HG03354 (cell line): ENCODE measurements at regions not wholly inside any gene's neighbourhood (a gene's known extent, or its start where the extent isn't known, plus 50 kb on each side); places are given as distances from the start of the nearest gene placed in this dataset.

Experiments
- ATAC-seq: cut with Tn5 transposase; IDR thresholded peaks from one replicate; pipeline ENCODE4 v1.9.1; 2021; ENCODE audit warnings: mild to moderate bottlenecking; ENCODE audit not compliant: unreplicated experiment, poor library complexity, severe bottlenecking

DNA sequence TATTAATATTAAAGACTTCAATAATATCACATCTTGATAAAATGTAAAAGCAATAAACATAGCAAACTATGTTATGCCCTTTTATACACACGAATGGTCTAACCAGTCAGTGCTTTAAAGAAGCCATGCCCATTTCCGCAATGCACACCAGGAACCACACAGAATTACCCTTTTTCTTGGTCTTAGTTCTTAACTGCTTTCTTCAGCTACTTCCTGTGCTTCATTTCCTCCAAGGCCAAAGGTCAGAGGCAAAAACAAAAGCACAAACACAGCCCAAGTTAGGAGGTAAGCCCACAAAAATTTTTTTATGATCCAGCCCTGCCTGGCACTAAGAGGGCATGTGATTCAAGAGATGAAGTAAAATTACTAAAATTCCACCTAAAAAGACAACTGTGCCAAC, 267.2 kb downstream of the FBXO15 start:
- ATAC-seq, result no peak

DNA sequence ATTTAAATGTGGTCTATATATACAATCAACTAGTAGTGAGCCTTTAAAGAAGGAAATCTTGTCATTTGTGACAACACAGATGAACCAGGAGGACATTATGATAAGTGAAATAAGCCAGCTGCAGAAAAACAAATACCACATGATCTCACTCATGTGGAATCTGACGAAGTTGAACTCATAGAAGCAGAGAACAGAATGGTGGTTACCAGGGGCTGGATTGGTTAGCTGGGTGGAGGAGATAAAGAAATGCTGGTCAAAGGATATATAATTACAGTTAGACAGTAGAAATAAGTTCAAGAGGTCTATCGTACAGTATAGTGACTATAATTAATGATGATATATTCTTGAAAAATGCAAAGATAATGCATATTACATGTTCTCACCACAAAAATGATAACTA, 267.9 kb downstream of the FBXO15 start:
- ATAC-seq, result no peak

DNA sequence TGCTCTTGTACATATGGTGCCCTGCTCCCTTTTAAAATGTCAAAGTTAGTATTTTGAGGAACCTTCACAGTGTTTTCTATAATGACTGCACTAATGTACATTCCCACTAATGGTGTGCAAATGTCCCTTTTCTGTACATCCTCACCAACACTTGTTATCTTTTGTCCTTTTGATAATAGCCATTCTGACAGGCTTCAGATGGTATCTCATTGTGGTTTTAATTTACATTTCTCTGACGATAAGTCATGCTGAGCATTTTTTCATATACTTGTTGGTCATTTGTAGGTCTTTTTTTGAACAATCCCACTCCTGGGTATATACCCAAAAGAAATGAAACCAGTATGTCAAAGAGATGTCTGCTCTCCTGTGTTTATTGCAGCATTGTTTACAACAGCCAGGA, 268.3 kb downstream of the FBXO15 start:
- no peak for ATAC-seq

DNA sequence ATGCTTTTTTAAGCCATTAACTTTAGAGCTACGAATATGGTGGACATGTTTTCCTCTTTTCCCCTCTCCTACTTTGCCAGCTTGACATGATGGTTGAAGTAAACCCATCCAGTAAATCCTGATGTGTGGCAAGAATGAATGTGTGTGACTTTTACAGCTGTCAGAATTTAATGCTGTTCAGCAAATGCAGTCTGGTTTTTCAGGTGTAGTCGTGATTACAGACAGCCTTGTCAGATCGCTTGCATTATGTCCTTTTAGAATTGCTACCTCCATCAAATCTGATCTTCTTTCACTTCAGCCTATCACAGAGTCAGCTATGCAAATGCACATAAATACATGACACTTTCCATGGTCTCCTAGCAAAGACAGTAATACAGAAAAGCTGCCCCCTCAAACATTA, 278.5 kb downstream of the FBXO15 start:
- ATAC-seq, result no peak

DNA sequence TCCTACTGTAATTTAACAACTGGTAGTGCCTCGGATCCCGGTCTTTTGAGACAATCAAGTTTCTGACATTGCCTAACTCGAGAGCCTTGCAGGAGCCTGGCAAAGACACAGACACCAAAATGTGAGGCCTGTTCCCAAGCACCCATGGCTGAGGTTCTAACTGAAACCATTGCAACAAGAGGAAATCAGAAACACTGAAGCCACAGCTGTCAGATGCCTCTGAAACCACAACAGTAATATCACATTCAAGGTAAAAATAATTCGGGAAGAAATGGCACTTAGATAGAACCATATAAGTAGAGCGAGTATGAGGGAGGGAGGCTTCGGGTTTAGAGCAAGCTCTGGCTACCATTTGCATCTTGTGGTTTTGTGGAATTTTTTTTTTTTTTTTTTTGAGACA, 285.9 kb downstream of the FBXO15 start:
- ATAC-seq, result no peak

DNA sequence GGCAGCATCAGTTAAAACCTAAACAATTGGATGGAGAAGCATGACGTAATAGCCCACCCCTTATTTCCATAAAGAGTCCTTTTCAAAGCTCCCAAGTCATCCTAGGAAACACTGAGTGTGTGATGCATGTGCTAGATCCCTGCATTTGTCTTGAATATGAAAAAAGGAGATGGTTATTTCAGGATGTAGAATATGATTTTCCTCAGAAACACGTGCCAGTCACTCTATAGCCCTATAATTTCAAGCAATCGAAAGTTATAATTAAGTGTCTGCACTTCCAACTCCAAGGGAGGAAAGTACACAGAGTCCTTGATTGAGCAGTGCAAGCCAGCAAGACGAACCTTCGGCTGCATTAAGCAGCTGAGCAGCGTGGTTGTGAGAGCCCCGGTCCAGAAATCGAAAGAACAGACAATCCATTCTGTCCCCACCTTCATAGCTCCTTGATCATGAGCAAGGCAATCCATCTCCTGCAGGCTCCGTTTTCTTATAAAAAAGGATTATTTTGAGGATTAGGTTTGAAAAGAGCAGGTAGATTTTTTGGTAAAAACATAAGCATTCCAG, 287.7 kb downstream of the FBXO15 start:
- ATAC-seq, result no peak

DNA sequence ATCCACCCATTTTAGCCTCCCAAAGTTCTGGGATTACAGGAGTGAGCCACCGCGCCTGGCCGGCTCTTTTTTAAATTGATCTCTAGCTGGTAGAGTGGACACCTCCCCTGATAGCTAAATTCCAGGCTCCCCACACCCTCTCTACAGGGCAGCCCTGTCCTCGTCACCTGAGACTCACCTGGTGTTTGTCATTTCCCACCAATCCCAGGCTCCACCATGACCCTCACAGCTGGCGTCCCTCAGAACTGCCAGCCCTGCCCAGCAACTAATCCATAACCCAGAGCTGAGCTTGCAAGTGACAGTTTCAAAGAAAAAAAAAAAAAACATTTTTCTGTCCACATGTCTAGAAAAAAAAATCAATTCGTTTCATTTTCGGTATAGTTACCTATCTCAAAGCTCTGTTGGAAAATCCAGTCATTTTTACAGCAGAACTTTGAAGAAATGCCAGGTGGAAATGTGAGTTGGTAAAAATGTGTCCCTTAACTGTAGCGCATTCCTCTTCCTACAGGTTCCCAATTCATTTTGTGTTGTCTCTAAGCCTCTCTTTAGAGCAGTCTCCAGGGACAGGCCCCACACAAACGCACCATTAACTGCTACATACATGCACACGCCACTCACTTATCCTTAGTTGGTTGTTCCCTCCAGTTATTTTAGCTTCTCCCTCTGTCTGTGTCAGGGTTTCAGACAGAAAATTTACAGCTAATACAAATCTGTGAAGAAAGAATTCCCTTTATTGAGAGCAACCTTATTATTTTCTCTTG, 294.7 kb downstream of the FBXO15 start:
- no peak for ATAC-seq

DNA sequence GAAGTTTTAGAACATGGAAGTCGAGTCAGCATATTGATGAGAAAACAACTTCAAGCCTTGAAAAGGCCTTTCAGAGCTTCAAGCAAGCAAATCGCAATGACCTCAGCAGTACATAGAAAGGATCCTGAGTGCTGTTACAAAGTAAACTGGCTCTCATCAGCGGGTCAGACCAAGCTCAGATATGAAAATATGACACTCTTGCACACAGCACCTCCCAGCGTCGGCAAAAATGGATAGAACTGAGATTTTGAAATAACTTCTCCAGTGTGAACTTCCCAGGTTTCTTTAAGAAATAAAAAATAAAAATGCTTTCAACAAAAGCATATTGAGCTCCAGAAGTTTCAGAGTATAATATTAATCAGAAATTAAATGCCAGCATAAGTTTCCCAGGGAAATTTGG, 296.9 kb downstream of the FBXO15 start:
- no peak for ATAC-seq

DNA sequence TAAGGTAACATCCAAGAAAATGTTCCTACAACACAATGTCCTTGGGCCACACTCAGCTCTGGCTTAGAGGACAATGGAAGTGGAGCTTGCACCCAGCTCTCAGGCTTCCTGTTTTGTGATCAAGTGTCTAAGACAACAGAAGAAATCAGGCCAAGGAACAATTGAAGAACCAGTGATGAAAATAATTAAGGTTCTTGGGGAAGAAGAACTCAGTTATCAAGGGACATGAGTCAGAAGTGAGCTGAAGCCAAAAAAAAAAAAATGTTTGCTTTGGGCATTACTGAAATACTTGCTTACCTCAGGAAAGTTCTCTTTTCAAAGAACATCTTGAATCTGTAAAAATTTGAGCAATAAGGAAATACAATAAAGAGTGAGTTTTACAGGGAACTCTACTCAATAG, 299.0 kb downstream of the FBXO15 start:
- no peak for ATAC-seq

DNA sequence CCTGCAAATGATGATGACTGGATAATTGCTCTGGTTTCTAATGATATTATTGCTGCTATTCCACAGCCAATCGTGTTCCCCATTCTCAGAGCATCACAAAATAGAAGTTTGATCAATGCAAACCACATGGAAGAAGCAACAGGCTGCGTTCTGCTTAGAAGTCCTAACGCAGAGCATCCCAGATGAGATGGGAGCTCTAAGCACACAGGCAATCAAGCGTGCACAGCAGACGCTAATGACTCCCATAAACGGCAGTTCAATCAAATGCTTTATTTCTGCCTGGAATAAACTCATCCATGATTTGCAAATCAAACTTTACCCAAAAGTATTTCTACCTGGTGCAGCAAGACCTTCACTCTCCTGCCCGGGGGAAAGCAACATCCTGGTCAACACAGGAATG, 304.2 kb downstream of the FBXO15 start:
- ATAC-seq, result no peak

DNA sequence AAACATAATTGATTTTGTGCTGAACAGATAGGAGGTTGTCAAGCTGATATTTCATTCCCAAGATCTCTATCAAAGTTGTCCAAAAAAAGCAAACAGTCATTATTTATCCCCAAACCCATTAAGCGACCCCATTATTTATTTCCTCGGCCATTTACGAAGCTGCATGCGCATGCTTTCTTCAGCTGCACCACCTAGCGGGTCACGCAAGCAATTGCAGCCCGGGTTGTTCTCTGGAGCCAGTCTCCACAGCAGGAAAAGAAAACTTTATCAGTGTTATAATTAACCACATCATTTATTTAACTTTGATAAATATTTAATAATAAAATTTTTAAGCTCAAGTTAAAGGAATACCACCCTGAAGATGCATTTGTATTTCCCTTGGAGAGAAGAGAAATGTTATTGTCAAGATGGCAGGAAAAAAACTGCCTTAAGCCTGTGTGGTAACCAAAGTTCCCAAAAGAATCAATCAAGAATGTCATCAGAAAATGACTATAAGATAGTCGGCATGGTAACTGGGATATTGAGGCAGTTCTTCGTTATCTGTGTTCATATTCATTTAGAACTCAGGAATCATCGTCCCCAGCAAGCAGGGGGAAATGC, 304.7 kb downstream of the FBXO15 start:
- ATAC-seq, result peak; percentile 92

DNA sequence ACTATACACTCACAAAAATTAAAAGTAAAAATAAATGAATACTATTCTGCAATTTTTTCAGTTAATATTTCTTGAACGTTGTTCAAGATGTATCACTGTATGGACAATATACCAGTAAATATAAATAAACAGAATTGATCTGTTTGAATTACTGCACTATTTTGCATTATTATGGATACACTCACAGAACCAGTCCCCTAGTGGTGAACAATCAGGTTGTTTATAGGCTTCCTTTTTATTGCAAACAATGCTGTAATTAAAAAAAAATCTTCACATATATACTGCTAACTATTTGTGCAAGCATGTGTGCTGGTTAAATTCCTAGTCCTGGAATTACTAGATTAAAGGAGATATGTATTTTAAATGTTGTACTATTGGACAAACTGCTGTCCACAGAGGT, 306.0 kb downstream of the FBXO15 start:
- no peak for ATAC-seq

DNA sequence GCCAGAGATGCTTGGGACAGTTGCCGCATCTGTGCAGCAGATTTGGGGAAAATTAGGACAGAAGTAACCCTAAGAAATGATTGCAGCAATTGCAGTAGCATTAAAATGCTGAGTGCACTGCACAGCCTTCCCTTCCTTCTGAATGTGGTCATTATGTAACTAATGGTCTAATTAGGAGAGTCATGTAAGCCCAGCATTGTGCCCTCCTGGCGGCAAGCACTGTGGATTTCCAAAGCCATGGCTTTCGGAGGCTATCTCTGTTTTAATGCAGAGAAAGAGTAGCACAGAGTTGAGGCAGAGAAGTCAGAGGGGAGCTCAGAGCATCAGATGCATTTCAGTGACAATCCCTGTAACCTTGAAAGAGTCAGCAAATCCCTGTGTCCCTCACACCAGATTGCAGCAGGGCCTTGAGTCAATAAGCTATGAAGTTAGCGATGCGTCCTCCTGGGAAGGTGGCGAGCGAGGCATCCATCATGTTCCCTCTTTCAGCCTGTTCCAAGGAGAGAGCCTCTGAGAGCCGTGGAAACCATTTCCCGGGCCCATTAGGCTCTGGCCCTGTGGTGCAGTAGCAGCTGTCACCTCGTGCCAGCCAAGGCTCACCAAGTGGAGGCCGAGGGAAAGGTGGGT, 307.2 kb downstream of the FBXO15 start:
- no peak for ATAC-seq

DNA sequence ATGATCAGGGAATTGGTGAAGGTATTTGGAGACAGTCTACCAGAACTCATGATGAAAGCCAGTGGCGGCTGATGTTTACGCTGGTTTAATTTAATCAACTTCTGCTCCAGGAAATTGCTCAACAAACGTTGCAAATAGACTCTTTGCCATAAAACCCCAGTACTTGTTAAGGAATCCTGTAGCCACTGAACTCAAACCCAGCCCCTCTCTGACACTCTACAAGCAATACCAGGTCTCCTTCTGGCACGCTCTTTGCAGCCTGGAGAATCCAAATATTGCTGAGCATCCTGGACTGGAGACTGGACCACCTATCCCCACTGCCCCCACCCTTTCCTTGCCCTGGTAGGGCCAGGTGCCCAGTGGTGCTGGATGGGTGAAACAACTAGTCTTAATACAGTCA, 308.2 kb downstream of the FBXO15 start:
- no peak for ATAC-seq

DNA sequence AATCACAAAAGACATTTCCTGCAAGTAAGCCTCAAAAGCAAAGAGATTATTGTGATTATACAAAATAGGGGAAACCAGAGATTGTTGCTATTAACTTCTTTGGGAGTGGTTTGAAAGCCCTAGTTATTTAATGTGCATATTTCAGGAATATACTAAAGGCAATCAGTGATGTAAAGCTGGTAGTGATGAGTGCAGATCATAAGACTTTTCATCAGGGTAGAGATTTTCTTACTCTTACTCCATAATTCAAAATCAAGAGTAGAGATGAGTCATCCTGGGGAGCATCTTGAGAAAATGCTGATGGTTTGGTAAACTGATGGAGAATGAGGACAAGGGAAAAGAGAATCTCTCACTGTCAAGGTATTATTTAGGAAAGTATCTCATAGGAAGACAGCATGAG, 309.5 kb downstream of the FBXO15 start:
- no peak for ATAC-seq

DNA sequence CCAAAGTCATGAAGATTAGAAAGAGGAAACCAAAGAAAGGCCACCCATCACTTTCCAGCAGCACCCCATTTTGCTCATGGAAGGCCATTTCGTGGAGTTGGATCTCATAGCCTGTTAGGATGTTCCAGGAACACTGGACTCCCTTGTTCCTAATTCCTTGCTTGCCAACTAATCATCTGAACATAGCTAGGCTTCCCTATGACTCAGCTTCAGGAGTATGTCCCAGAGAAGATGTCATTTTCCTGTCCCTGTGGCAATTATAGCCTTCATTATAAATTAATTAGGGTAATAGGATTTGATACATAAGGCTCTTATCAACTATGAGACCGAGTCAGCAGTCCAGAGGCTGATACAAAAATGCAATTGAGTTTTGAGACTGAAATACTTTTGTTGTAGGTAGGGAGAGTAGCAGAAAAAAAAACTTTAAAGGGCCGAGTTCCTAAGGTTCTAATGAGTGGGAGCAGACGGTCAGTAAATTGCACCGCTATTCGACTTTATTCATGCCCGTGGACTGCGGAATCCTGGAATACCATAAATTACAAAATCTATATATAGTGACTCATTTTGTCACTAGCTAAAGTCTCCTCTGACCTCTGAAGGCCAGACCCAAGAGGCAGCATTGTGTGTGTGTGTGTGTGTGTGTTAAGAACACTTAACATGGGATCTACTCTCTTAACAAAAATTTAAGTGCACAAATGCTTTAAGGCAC, 311.8 kb downstream of the FBXO15 start:
- no peak for ATAC-seq

DNA sequence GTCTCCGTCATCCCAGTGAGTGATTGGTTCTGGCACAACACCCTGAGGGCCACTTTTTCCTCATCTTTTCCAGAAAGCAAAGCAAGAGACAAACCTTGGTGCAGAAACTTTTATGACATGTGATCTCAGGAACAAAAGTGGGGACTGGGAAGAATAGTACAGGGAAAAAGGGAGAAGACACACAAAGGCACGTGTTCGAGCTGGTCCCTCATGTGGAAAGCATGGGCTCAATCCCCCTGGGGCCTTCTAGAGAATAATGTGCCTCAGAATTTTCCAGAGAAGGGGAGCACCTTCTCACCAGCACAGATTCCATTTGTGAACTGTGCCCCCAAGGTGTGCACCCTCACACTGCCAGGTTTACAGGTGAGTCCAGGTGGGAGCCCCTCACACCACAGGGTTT, 312.6 kb downstream of the FBXO15 start:
- ATAC-seq, result no peak

DNA sequence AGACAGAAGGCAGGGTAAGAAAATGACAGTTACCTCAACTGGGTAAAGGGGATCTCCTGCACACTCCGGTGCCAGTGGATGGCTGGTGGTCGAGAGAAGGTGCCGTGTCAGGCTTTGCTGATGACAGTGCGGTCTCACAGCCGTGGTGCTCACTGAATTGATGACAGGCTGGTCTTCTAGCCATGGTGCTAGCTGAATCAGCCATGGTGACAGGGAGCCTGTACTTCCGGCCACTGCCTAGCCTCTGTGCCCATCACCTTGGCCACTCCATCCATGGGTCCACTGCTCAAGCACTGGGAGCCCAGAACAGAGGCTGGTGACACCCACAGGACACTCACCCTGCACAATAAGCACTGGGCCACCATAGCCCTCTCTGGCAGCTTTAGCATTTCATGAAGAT, 315.9 kb downstream of the FBXO15 start:
- no peak for ATAC-seq

DNA sequence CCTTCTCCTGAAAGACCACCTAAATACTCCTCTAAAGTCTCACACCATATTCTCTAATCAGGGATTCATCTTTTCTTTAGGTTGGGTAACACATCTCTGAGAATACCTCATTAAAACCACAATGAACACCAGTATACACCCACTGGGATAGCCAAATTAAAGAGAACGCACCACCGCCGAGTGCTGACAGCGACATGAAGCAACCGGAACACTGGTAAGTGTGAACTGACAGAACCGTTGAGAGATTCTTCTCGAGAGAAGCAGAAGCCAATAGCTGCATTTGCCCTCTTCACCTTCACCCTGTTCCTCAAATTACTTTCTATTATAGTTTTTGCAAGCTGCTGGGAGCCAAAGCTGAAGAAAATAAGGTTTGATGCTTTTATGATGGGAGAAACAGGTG, 318.5 kb downstream of the FBXO15 start:
- ATAC-seq, result no peak

DNA sequence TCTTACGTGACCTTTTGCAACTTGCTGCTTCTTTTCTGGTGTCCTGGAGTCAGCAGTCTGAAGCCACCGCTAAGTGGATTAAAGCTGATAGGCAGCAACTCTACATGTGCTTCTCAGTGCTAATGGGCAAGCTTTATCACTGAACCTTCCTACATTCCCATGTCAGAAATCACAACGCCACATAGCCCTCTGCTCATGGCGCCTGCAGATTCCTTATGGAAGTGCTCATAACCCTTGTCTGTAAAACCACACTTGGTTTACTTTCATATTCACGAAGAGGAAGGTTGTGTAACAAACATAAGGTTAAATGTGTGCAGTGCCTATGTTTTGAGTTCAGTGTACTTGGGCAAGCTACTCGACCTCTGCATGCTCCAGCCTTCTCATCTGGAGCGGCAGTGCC, 319.8 kb downstream of the FBXO15 start:
- no peak for ATAC-seq
